B cell (primary cell): ENCODE measurements at regions not wholly inside any gene's neighbourhood (a gene's known extent, or its start where the extent isn't known, plus 50 kb on each side); places are given as distances from the start of the nearest gene placed in this dataset.

ENCODE experiments used
- ATAC-seq: fragments of 200-7000 bp; cut with Tn5 transposase; one replicate; pipeline ENCODE4 v1.10.0; 2021; ENCODE audit warnings: low read depth, mild to moderate bottlenecking, moderate number of reproducible peaks, moderate library complexity
- CTCF ChIA-PET: fragments of 350-600 bp; sonication (Branson Sonifier 250); formaldehyde crosslinking; loops from one replicate; lab custom pipeline; 2021; ENCODE audit warnings: antibody characterized with exemption, inconsistent platforms; lab: Charles Lee
- POLR2A ChIA-PET: fragments of 350-600 bp; sonication (Branson Sonifier 250); formaldehyde crosslinking; loops from one replicate; lab custom pipeline; 2021; ENCODE audit warnings: antibody characterized with exemption; lab: Charles Lee
- DNase-seq: peaks from one replicate; pipeline ENCODE4 v3.0.0; 2013
- H2AFZ ChIP-seq: 2 replicates; pipeline ENCODE4 v1.6.1; 2012; ENCODE audit warnings: mild to moderate bottlenecking, low read depth, low read length; ENCODE audit not compliant: insufficient read depth, poor library complexity, severe bottlenecking
- H3K27ac ChIP-seq, 2 donors: 1 replicate in 1 of 2; 2 replicates in 1 of 2; pipeline ENCODE4 v1.5.1; 2012 to 2013; ENCODE audit warnings: low read length in 2 of 2, mild to moderate bottlenecking in 2 of 2, moderate library complexity in 1 of 2
- H3K27me3 ChIP-seq, 4 experiments: fragments of 200-600 bp in 1 of 4; sonication (generic) in 1 of 4; replicated peaks in 1 of 4; 1 replicate in 2 of 4; 2 replicates in 2 of 4; pipeline versions ENCODE4 v1.6.1 to v1.7.0; 2013 to 2016; ENCODE audit warnings: low read length in 3 of 4, mild to moderate bottlenecking in 2 of 4, mixed read lengths in 1 of 4, moderate library complexity in 1 of 4; ENCODE audit not compliant: insufficient read depth in 4 of 4, control insufficient read depth in 3 of 4; ENCODE audit errors: control extremely low read depth in 1 of 4
- H3K36me3 ChIP-seq, 2 experiments: replicated peaks in 1 of 2; 1 replicate in 1 of 2; 2 replicates in 1 of 2; pipeline versions ENCODE4 v1.6.1 to v1.7.1; 2013; ENCODE audit warnings: low read length in 1 of 2; ENCODE audit not compliant: insufficient read depth in 2 of 2, control insufficient read depth in 1 of 2; ENCODE audit errors: control extremely low read depth in 1 of 2, extremely low read depth in 1 of 2
- H3K4me1 ChIP-seq, 2 donors: fragments of 200-600 bp in 1 of 2; sonication (generic) in 1 of 2; 1 replicate in 1 of 2; 2 replicates in 1 of 2; pipeline versions ENCODE4 v1.5.1 to v1.6.1; 2013 to 2017; ENCODE audit warnings: low read length in 2 of 2; ENCODE audit not compliant: control insufficient read depth in 2 of 2, insufficient read depth in 2 of 2
- H3K4me2 ChIP-seq: replicated peaks from 2 replicates; pipeline ENCODE3; 2012; ENCODE audit warnings: mild to moderate bottlenecking, low read depth, low read length; ENCODE audit not compliant: poor library complexity, severe bottlenecking
- H3K4me3 ChIP-seq, 5 experiments: fragments of 200-600 bp in 1 of 5; sonication (generic) in 1 of 5; 1 replicate in 3 of 5; 2 replicates in 2 of 5; pipeline versions ENCODE4 v1.5.1 to v1.7.0; 2011 to 2016; ENCODE audit warnings: low read length in 4 of 5, mild to moderate bottlenecking in 4 of 5, low read depth in 2 of 5, control low read depth in 1 of 5, moderate library complexity in 1 of 5; ENCODE audit not compliant: insufficient read depth in 1 of 5; ENCODE audit errors: control extremely low read depth in 1 of 5, extremely low read depth in 1 of 5
- H3K79me2 ChIP-seq: fragments of 200-600 bp; sonication (generic); one replicate; pipeline ENCODE4 v1.6.0; 2016; ENCODE audit warnings: low read length; ENCODE audit not compliant: control insufficient read depth, insufficient read depth
- H3K9ac ChIP-seq: fragments of 200-600 bp; sonication (generic); 2 replicates; pipeline ENCODE4 v1.6.1; 2017; ENCODE audit warnings: mild to moderate bottlenecking, low read length, moderate library complexity
- H3K9me3 ChIP-seq, 3 donors: one replicate each; pipeline versions ENCODE4 v1.6.1 to v1.7.1; 2013; ENCODE audit warnings: low read length in 2 of 3; ENCODE audit not compliant: control insufficient read depth in 2 of 3, insufficient read depth in 1 of 3; ENCODE audit errors: control extremely low read depth in 1 of 3
- H4K20me1 ChIP-seq: 2 replicates; pipeline ENCODE4 v1.6.0; 2012; ENCODE audit warnings: mild to moderate bottlenecking, low read length; ENCODE audit not compliant: insufficient read depth, control insufficient read depth, poor library complexity, severe bottlenecking
- H3K27ac Mint-ChIP-seq: one replicate; pipeline ENCODE4 v1.8.0; 2021; ENCODE audit warnings: mixed read lengths
- H3K27me3 Mint-ChIP-seq: one replicate; pipeline ENCODE4 v1.8.0; 2021; ENCODE audit warnings: mixed read lengths
- H3K4me1 Mint-ChIP-seq: one replicate; pipeline ENCODE4 v1.8.0; 2021; ENCODE audit warnings: mixed read lengths
- H3K4me3 Mint-ChIP-seq: one replicate; pipeline ENCODE4 v1.8.0; 2021; ENCODE audit warnings: mixed read lengths
- H3K9me3 Mint-ChIP-seq: one replicate; pipeline ENCODE4 v1.8.0; 2022; ENCODE audit warnings: mixed read lengths; ENCODE audit not compliant: insufficient read depth
- EZH2 ChIP-seq: IDR thresholded peaks from 2 replicates; pipeline ENCODE4 v1.6.1; 2012; ENCODE audit warnings: borderline replicate concordance, low read depth, mild to moderate bottlenecking, moderate library complexity, low read length; ENCODE audit not compliant: insufficient read depth, poor library complexity, severe bottlenecking
- WGBS: methylation state at CpG from one replicate; pipeline ENCODE4 v1.1.5; 2013; ENCODE audit warnings: missing lambda C conversion rate; ENCODE audit not compliant: insufficient coverage; 5-methylcytosine and 5-hydroxymethylcytosine counted together
- intact Hi-C: fragments of 100-400 bp; cut with micrococcal nuclease; formaldehyde crosslinking; loops from one replicate; pipeline ENCODE4 v1.10.0; 2022
- TF ChIP-seq, protein P1 (sequence below): fragments of 200-600 bp; IDR thresholded peaks from one replicate; pipeline ENCODE4 v1.8.0; 2022; ENCODE audit warnings: antibody characterized with exemption, mild to moderate bottlenecking

- no peak overlapping the region for H3K4me3 ChIP-seq
- TF ChIP-seq EZH2 = no peak
- TF ChIP-seq, protein P1, sequence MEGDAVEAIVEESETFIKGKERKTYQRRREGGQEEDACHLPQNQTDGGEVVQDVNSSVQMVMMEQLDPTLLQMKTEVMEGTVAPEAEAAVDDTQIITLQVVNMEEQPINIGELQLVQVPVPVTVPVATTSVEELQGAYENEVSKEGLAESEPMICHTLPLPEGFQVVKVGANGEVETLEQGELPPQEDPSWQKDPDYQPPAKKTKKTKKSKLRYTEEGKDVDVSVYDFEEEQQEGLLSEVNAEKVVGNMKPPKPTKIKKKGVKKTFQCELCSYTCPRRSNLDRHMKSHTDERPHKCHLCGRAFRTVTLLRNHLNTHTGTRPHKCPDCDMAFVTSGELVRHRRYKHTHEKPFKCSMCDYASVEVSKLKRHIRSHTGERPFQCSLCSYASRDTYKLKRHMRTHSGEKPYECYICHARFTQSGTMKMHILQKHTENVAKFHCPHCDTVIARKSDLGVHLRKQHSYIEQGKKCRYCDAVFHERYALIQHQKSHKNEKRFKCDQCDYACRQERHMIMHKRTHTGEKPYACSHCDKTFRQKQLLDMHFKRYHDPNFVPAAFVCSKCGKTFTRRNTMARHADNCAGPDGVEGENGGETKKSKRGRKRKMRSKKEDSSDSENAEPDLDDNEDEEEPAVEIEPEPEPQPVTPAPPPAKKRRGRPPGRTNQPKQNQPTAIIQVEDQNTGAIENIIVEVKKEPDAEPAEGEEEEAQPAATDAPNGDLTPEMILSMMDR = no peak
- no peaks in the 10 kb centered on the region for H4K20me1 ChIP-seq
- H3K4me2 ChIP-seq = no peak overlapping the region
- no peak overlapping the region for H3K27ac ChIP-seq
- WGBS = no CpG with 5 or more reads among the region's 1 CpG
- no peaks in the 10 kb centered on the region for H3K9me3 Mint-ChIP-seq
- no peak overlapping the region for H2AFZ ChIP-seq
- ATAC-seq = no peak
- CTCF ChIA-PET = interaction anchor here (1.2 to 1.9 kb wide), 3 partner anchors 9 to 21 kb away, joined by 3 to 8 read pairs (median 5); no protein-coding TSS in a partner anchor
- H3K36me3 ChIP-seq = no peaks in the 10 kb centered on the region
- no peak overlapping the region for H3K9ac ChIP-seq
- no peaks in the 10 kb centered on the region for H3K79me2 ChIP-seq
- no peaks in the 10 kb centered on the region for H3K9me3 ChIP-seq
- peaks cover 0 to 4% (median 2%) of the 10 kb centered on the region in 4 experiments for H3K27me3 ChIP-seq
- H3K4me3 Mint-ChIP-seq = no peak overlapping the region
- intact Hi-C loops = no loop called here
- POLR2A ChIA-PET = no interaction called here
- no peaks in the 10 kb centered on the region for H3K4me1 ChIP-seq
- H3K27ac Mint-ChIP-seq = no peak overlapping the region
- H3K27me3 Mint-ChIP-seq = peaks cover 18% of the 10 kb centered on the region
- H3K4me1 Mint-ChIP-seq = no peaks in the 10 kb centered on the region
- DNase-seq = no peak
Measured at GRCh38 chr4:81343046-81343445, 128.0 kb upstream of the PRKG2 start.

DNA sequence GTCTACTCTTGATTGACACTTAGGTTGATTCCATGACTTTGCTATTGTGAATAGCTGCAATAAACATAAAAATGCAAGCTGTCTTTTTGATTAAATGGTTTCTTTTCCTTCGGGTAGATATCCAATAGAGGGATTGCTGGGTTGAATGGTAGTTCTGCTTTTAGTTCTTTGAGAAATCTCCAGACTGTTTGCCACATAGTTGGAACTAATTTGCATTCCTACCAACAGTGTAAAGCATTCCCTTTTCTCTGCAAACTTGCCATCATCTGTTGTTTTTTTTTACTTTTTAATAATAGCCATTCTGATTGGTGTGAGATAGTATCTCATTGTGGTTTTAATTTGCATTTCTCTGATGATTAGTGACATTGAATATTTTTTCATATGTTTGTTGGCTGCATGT is 122.2 kb upstream of the PRKG2 start:
- POLR2A ChIA-PET = no interaction called here
- ATAC-seq = no peak

More for the DNA sequence above, 122.2 kb upstream of the PRKG2 start:
- Histone ChIP-seq H3K36me3 (no peaks in the 10 kb centered on the region), H3K4me1 (no peaks in the 10 kb centered on the region), H3K27ac (no peak overlapping the region), H3K79me2 (no peaks in the 10 kb centered on the region), H2AFZ (no peak overlapping the region), H3K4me3 (no peak overlapping the region), H3K9me3 (no peaks in the 10 kb centered on the region), H3K9ac (no peak overlapping the region), H3K27me3 (peaks cover 0 to 3% (median 0%) of the 10 kb centered on the region in 4 experiments), H3K4me2 (no peak overlapping the region), H4K20me1 (no peaks in the 10 kb centered on the region)
- intact Hi-C loops = no loop called here
- H3K4me1 Mint-ChIP-seq = no peaks in the 10 kb centered on the region
- H3K27ac Mint-ChIP-seq = no peak overlapping the region
- no peak for TF ChIP-seq EZH2
- TF ChIP-seq, protein P1 = no peak
- peaks cover 7% of the 10 kb centered on the region for H3K27me3 Mint-ChIP-seq
- no peak overlapping the region for H3K4me3 Mint-ChIP-seq
- H3K9me3 Mint-ChIP-seq = no peaks in the 10 kb centered on the region
- WGBS = no CpG with 5 or more reads among the region's 1 CpG
- no peak for DNase-seq
- CTCF ChIA-PET = no interaction called here
